ENCODE measurements at regions not wholly inside any gene's neighbourhood (a gene's known extent, or its start where the extent isn't known, plus 50 kb on each side); places are given as distances from the start of the nearest gene placed in this dataset.

- TF ChIP-seq POLR2A (IDR thresholded peaks at IDR 0.05; ENCODE audit: low read length) (no peak), GATA3 (IDR thresholded peaks at IDR 0.05; ENCODE audit: borderline replicate concordance) (no peak), CTCF (IDR thresholded peaks at IDR 0.05) (no peak), RAD21 (conservative IDR thresholded peaks at IDR 0.05 in 1 of 2, IDR thresholded peaks at IDR 0.05 in 1 of 2) (no peak), RFX5 (IDR thresholded peaks at IDR 0.05) (no peak), CHD4 (IDR thresholded peaks at IDR 0.05; ENCODE audit: borderline replicate concordance) (no peak)
Measured at GRCh38 chr6:148289153-148289552, 53.5 kb upstream of the SASH1 start.
